ENCODE measurements at regions not wholly inside any gene's neighbourhood (a gene's known extent, or its start where the extent isn't known, plus 50 kb on each side); places are given as distances from the start of the nearest gene placed in this dataset.

DNA sequence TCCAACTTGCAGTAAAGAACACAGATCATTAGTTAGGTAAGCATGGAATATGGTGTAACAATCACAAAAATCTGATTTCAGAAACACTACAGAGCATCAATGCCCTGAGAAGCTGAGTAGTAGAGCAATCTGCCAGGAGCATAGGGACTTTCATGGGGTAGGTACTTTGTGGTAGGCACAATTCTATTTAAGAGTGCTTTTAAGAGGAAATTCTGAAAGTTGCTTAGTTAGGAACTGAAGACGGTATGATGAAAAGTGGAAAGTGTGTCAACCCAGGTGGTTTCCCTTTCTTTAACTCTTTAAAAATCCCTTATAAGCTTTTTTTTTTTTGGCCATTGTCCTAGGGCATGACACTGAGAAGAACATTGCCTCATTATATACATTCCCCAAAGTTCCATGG lies 535.7 kb upstream of the FBXO33 start:
- no peak overlapping the region for H3K27ac ChIP-seq (ENCODE audit: insufficient read depth, low read length)
- H3K4me1 ChIP-seq (ENCODE audit: control insufficient read depth, extremely low read depth, insufficient read depth, low read length) = no peaks in the 10 kb centered on the region
- H3K27me3 ChIP-seq (ENCODE audit: control insufficient read depth, insufficient read depth, low read length) = no peaks in the 10 kb centered on the region
- no peaks in the 10 kb centered on the region for H4K20me1 ChIP-seq (ENCODE audit: control insufficient read depth, extremely low read depth, insufficient read depth, low read length)
- no peaks in the 10 kb centered on the region for H3K79me2 ChIP-seq (ENCODE audit: control insufficient read depth, insufficient read depth, low read length)
- H3K4me2 ChIP-seq (ENCODE audit: extremely low read depth, insufficient read depth, low read length) = no peak overlapping the region
- no peaks in the 10 kb centered on the region for H3K9me3 ChIP-seq (ENCODE audit: control insufficient read depth, insufficient read depth, low read depth, low read length)
- no peak for TF ChIP-seq EZH2 (IDR thresholded peaks at IDR 0.05; ENCODE audit: low read length, missing control alignments)
- no peak for TF ChIP-seq CTCF (conservative IDR thresholded peaks at IDR 0.05 in 1 of 2, IDR thresholded peaks at IDR 0.05 in 1 of 2; ENCODE audit: low read depth in 1 of 2, low read length in 2 of 2)
- DNase-seq (ENCODE audit: low read depth in 2 of 2) = no peak
- H3K36me3 ChIP-seq (ENCODE audit: control insufficient read depth, insufficient read depth, low read length) = no peaks in the 10 kb centered on the region
- no peak overlapping the region for H3K4me3 ChIP-seq (replicated peaks in 1 of 4; ENCODE audit: control extremely low read depth in 1 of 4, insufficient read depth in 1 of 4, low read depth in 3 of 4, low read length in 4 of 4)
- H2AFZ ChIP-seq (ENCODE audit: low read length) = no peak overlapping the region
- H3K9ac ChIP-seq (ENCODE audit: insufficient read depth, low read length) = no peak overlapping the region

DNA sequence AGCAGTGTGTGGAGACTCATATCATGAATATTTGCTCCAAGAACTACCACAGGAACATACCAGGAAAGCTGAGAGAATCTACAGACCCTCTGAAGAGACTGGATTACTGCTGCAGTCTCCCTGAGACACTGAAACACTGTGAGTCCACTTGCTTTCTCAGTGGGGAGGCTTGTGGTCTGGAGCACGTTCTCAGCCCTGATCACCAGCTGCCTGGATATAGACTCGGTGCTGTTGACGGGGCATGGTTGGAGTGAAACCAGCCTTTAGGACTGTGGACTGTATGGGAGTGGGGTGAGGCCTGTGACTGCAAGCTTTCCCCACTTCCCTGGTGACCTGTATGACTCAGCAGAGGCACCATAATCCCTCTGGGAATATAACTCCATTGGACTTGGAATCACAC lies 525.8 kb upstream of the FBXO33 start:
- TF ChIP-seq EZH2 (IDR thresholded peaks at IDR 0.05; ENCODE audit: low read length, missing control alignments) (no peak), CTCF (conservative IDR thresholded peaks at IDR 0.05 in 1 of 2, IDR thresholded peaks at IDR 0.05 in 1 of 2; ENCODE audit: low read depth in 1 of 2, low read length in 2 of 2) (no peak)
- no peak overlapping the region for H3K4me3 ChIP-seq (replicated peaks in 1 of 4; ENCODE audit: control extremely low read depth in 1 of 4, insufficient read depth in 1 of 4, low read depth in 3 of 4, low read length in 4 of 4)
- no peak for DNase-seq (ENCODE audit: low read depth in 2 of 2)
- no peaks in the 10 kb centered on the region for H3K36me3 ChIP-seq (ENCODE audit: control insufficient read depth, insufficient read depth, low read length)
- no peaks in the 10 kb centered on the region for H3K27me3 ChIP-seq (ENCODE audit: control insufficient read depth, insufficient read depth, low read length)
- H3K4me1 ChIP-seq (ENCODE audit: control insufficient read depth, extremely low read depth, insufficient read depth, low read length) = no peaks in the 10 kb centered on the region
- no peak overlapping the region for H3K27ac ChIP-seq (ENCODE audit: insufficient read depth, low read length)
- no peaks in the 10 kb centered on the region for H4K20me1 ChIP-seq (ENCODE audit: control insufficient read depth, extremely low read depth, insufficient read depth, low read length)
- H2AFZ ChIP-seq (ENCODE audit: low read length) = no peak overlapping the region
- no peaks in the 10 kb centered on the region for H3K79me2 ChIP-seq (ENCODE audit: control insufficient read depth, insufficient read depth, low read length)
- H3K9me3 ChIP-seq (ENCODE audit: control insufficient read depth, insufficient read depth, low read depth, low read length) = no peaks in the 10 kb centered on the region
- H3K4me2 ChIP-seq (ENCODE audit: extremely low read depth, insufficient read depth, low read length) = no peak overlapping the region
- H3K9ac ChIP-seq (ENCODE audit: insufficient read depth, low read length) = no peak overlapping the region

DNA sequence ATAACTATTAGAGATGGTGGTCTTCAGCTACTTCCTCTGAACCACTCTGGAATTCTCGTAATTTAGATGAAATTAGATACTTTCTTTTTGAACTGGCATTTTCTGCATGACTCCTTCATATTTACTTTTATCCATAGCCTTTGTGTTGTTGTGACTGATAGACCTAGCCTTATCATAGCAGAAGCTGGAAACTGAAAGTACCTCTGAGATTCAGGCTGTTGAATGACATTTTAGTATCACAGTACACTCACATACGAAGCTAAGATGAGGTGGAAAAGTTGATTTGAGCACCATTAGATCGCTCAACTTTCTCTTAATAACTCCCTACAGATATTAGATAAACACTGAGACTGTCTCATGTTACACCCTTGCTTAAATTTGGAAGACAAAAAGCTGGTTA lies 525.1 kb upstream of the FBXO33 start:
- no peaks in the 10 kb centered on the region for H3K4me1 ChIP-seq (ENCODE audit: control insufficient read depth, extremely low read depth, insufficient read depth, low read length)
- no peak overlapping the region for H3K4me3 ChIP-seq (replicated peaks in 1 of 4; ENCODE audit: control extremely low read depth in 1 of 4, insufficient read depth in 1 of 4, low read depth in 3 of 4, low read length in 4 of 4)
- TF ChIP-seq EZH2 (IDR thresholded peaks at IDR 0.05; ENCODE audit: low read length, missing control alignments) (no peak), CTCF (conservative IDR thresholded peaks at IDR 0.05 in 1 of 2, IDR thresholded peaks at IDR 0.05 in 1 of 2; ENCODE audit: low read depth in 1 of 2, low read length in 2 of 2) (no peak)
- no peaks in the 10 kb centered on the region for H4K20me1 ChIP-seq (ENCODE audit: control insufficient read depth, extremely low read depth, insufficient read depth, low read length)
- H3K4me2 ChIP-seq (ENCODE audit: extremely low read depth, insufficient read depth, low read length) = no peak overlapping the region
- no peaks in the 10 kb centered on the region for H3K36me3 ChIP-seq (ENCODE audit: control insufficient read depth, insufficient read depth, low read length)
- no peak overlapping the region for H3K27ac ChIP-seq (ENCODE audit: insufficient read depth, low read length)
- H3K79me2 ChIP-seq (ENCODE audit: control insufficient read depth, insufficient read depth, low read length) = no peaks in the 10 kb centered on the region
- no peak overlapping the region for H3K9ac ChIP-seq (ENCODE audit: insufficient read depth, low read length)
- no peaks in the 10 kb centered on the region for H3K9me3 ChIP-seq (ENCODE audit: control insufficient read depth, insufficient read depth, low read depth, low read length)
- no peak for DNase-seq (ENCODE audit: low read depth in 2 of 2)
- no peak overlapping the region for H2AFZ ChIP-seq (ENCODE audit: low read length)
- no peaks in the 10 kb centered on the region for H3K27me3 ChIP-seq (ENCODE audit: control insufficient read depth, insufficient read depth, low read length)

Measured in fibroblast of lung (primary cell).